Transverse colon (tissue), 4 donors: ENCODE measurements at regions not wholly inside any gene's neighbourhood (a gene's known extent, or its start where the extent isn't known, plus 50 kb on each side); places are given as distances from the start of the nearest gene placed in this dataset.

ENCODE experiments used
- POLR2A ChIP-seq: fragments of 450-650 bp; IDR thresholded peaks from one replicate; pipeline ENCODE4 v1.6.1; 2016; ENCODE audit warnings: antibody characterized with exemption, mild to moderate bottlenecking, moderate library complexity
- POLR2AphosphoS5 ChIP-seq, 3 donors: sonication (generic); formaldehyde crosslinking; IDR thresholded peaks; one replicate each; pipeline ENCODE4 v1.6.1; 2016; ENCODE audit warnings: antibody characterized with exemption in 3 of 3
- TF ChIP-seq, protein P1 (sequence below), 5 experiments: fragments of 200-600 bp in 3 of 5; fragments of 450-650 bp in 2 of 5; sonication (generic) in 3 of 5; IDR thresholded peaks; 1 replicate in 2 of 5; 2 replicates in 3 of 5; pipeline ENCODE4 v1.5.1; 2016 to 2017; ENCODE audit warnings: antibody characterized with exemption in 5 of 5, inconsistent platforms in 3 of 5, mild to moderate bottlenecking in 2 of 5, moderate library complexity in 1 of 5

DNA sequence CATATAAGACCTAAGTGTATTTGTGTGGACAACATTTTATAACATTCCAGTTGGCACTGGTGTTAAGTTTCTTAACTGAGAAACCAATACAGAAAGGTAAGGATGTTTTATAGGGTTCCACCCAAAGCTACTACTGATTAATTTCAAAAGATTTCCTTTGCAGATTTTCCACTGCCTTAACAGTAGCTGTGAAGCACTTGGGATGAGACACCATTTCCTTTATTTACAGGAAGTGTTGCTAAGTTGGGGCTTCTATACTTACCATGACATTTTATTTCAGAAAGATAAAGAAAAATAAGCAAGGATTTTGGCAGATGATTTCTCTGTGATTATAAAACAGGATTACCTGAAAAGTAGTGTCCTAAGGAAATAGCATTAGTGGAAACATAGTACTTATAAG, 234.3 kb downstream of the CALCRL start:
- TF ChIP-seq, protein P1, sequence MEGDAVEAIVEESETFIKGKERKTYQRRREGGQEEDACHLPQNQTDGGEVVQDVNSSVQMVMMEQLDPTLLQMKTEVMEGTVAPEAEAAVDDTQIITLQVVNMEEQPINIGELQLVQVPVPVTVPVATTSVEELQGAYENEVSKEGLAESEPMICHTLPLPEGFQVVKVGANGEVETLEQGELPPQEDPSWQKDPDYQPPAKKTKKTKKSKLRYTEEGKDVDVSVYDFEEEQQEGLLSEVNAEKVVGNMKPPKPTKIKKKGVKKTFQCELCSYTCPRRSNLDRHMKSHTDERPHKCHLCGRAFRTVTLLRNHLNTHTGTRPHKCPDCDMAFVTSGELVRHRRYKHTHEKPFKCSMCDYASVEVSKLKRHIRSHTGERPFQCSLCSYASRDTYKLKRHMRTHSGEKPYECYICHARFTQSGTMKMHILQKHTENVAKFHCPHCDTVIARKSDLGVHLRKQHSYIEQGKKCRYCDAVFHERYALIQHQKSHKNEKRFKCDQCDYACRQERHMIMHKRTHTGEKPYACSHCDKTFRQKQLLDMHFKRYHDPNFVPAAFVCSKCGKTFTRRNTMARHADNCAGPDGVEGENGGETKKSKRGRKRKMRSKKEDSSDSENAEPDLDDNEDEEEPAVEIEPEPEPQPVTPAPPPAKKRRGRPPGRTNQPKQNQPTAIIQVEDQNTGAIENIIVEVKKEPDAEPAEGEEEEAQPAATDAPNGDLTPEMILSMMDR (IDR thresholded peaks at IDR 0.05): no peak
- no peak for TF ChIP-seq POLR2AphosphoS5 (IDR thresholded peaks at IDR 0.05)
- no peak for TF ChIP-seq POLR2A
